GM12878 (cell line): ENCODE measurements at regions not wholly inside any gene's neighbourhood (a gene's known extent, or its start where the extent isn't known, plus 50 kb on each side); places are given as distances from the start of the nearest gene placed in this dataset.

Source experiments
- ATAC-seq: fragments of 200-7000 bp; cut with Tn5 transposase; 3 replicates; pipeline ENCODE4 v1.9.1; 2020; ENCODE audit warnings: mild to moderate bottlenecking, moderate library complexity
- BruUV-seq: library from RNA; stranded (reverse); fragments of 400-500 nt; replicated peaks from 2 replicates; lab custom pipeline; 2021; lab: Mats Ljungman, UMichigan
- CTCF ChIA-PET: fragments of 300-600 bp; sonication (Branson Sonifier 250); formaldehyde crosslinking; extraction: SDS; loops from one replicate; lab custom pipeline; 2021; ENCODE audit warnings: inconsistent platforms; lab: Yijun Ruan, JAX
- POLR2A ChIA-PET: fragments of 350-600 bp; formaldehyde crosslinking; extraction: SDS; loops from one replicate; lab custom pipeline; 2021; ENCODE audit warnings: inconsistent platforms; lab: Charles Lee
- RAD21 ChIA-PET: fragments of 300-600 bp; sonication (Branson Sonifier 250); formaldehyde crosslinking; loops from one replicate; lab custom pipeline; 2023; ENCODE audit warnings: antibody characterized with exemption; ENCODE audit not compliant: unreplicated experiment; lab: Charles Lee
- SMC1A ChIA-PET: fragments of 300-600 bp; sonication (Branson Sonifier 250); formaldehyde crosslinking; loops from one replicate; lab custom pipeline; 2023; ENCODE audit not compliant: unreplicated experiment, uncharacterized antibody; lab: Charles Lee
- DNase-seq: peaks from one replicate; pipeline ENCODE4 v3.0.0-alpha.2; 2011; ENCODE audit warnings: low read depth, low spot score
- FAIRE-seq: peaks from 3 replicates; lab custom pipeline; 2011; peaks lifted over from hg19 to GRCh38; lab: Jason Lieb, UNC
- H2AFZ ChIP-seq: 2 replicates; pipeline ENCODE4 v1.6.0; 2011; ENCODE audit warnings: low read depth, low read length, control low read depth; ENCODE audit not compliant: control insufficient read depth
- H3K27ac ChIP-seq: 2 replicates; pipeline ENCODE4 v1.5.1; 2011; ENCODE audit warnings: control low read depth; ENCODE audit not compliant: control insufficient read depth, insufficient read depth
- H3K27me3 ChIP-seq, 2 experiments: replicated peaks in 1 of 2; 2 replicates each; pipeline versions ENCODE4 v1.6.0 to v1.6.1; 2011; ENCODE audit warnings: low read length in 1 of 2; ENCODE audit not compliant: control insufficient read depth in 2 of 2, insufficient read depth in 2 of 2
- H3K36me3 ChIP-seq, 2 experiments: 2 replicates each; pipeline ENCODE4 v1.5.1; 2011; ENCODE audit warnings: low read length in 1 of 2; ENCODE audit not compliant: control insufficient read depth in 2 of 2, insufficient read depth in 2 of 2
- H3K4me1 ChIP-seq: 2 replicates; pipeline ENCODE4 v1.6.1; 2011; ENCODE audit warnings: mild to moderate bottlenecking, low read length, moderate library complexity, mixed read lengths; ENCODE audit not compliant: control insufficient read depth, insufficient read depth
- H3K4me2 ChIP-seq: 2 replicates; pipeline ENCODE4 v1.6.0; 2011; ENCODE audit warnings: control low read depth; ENCODE audit not compliant: control insufficient read depth, insufficient read depth
- H3K4me3 ChIP-seq: fragments of 200-600 bp; sonication (generic); 2 replicates; pipeline ENCODE4 v1.5.1; 2016
- H3K79me2 ChIP-seq: 2 replicates; pipeline ENCODE4 v1.6.0; 2011; ENCODE audit warnings: low read length; ENCODE audit not compliant: control insufficient read depth, insufficient read depth
- H3K9ac ChIP-seq: 2 replicates; pipeline ENCODE4 v1.8.0; 2011; ENCODE audit warnings: low read length, control low read depth, mixed read lengths; ENCODE audit not compliant: control insufficient read depth, insufficient read depth
- H3K9me3 ChIP-seq: replicated peaks from 3 replicates; pipeline ENCODE4 v1.5.1; 2011; ENCODE audit warnings: mild to moderate bottlenecking, low read length; ENCODE audit not compliant: control insufficient read depth, insufficient read depth
- H4K20me1 ChIP-seq: 2 replicates; pipeline ENCODE4 v1.6.0; 2011; ENCODE audit not compliant: control insufficient read depth, insufficient read depth
- BRCA1 ChIP-seq: IDR thresholded peaks from 2 replicates; pipeline ENCODE4 v1.6.1; 2011; ENCODE audit warnings: low read depth, low read length, improper control_type of control experiment
- CEBPZ ChIP-seq: fragments of 150-350 bp; IDR thresholded peaks from 2 replicates; pipeline ENCODE4 v1.6.1; 2016; ENCODE audit warnings: low read depth, low read length
- WGBS: methylation state at CpG from one replicate; pipeline ENCODE4 v1.1.6; 2016; ENCODE audit warnings: low lambda C conversion rate; ENCODE audit not compliant: insufficient replicate concordance, insufficient coverage; ENCODE audit errors: missing lambda C conversion rate; 5-methylcytosine and 5-hydroxymethylcytosine counted together
- in situ Hi-C: fragments of 300-500 bp; cut with MboI; formaldehyde crosslinking; loops from 9 replicates; pipeline ENCODE4 v1.14.3; 2018; ENCODE audit warnings: mixed read lengths
- intact Hi-C: fragments of 100-400 bp; cut with micrococcal nuclease; formaldehyde crosslinking; loops from one replicate; pipeline ENCODE4 v1.14.2; 2022; ENCODE audit not compliant: unreplicated experiment
- TF ChIP-seq, protein P1 (sequence below): fragments of 450-650 bp; IDR thresholded peaks from 2 replicates; pipeline ENCODE4 v1.6.1; 2017; ENCODE audit warnings: mild to moderate bottlenecking

GRCh38 chr2:15747603-15748471, 156.2 kb downstream of the DDX1 start:
- RAD21 ChIA-PET, result no interaction called here
- Histone ChIP-seq H4K20me1 (no peaks in the 10 kb centered on the region), H3K9me3 (no peaks in the 10 kb centered on the region), H3K36me3 (no peaks in the 10 kb centered on the region), H3K9ac (no peak overlapping the region), H3K4me1 (no peaks in the 10 kb centered on the region), H3K4me2 (no peak overlapping the region), H2AFZ (no peak overlapping the region), H3K4me3 (no peak overlapping the region), H3K27ac (no peak overlapping the region), H3K27me3 (0 out of 4 replicates have a peak, but pooled peaks cover 1 to 3% of the 10 kb centered on the region in 2 experiments), H3K79me2 (no peaks in the 10 kb centered on the region)
- in situ Hi-C loops (no loop called here), intact Hi-C loops (loop anchor here (2.0 kb wide), 1 partner anchor 111 kb away; no protein-coding TSS in a partner anchor)
- no TSS peak for BruUV-seq
- ATAC-seq, result no peak
- CTCF ChIA-PET, result interaction anchor here (1.9 kb wide), 1 partner anchor 113 kb away, joined by 6 read pairs; no protein-coding TSS in a partner anchor
- 23% methylated on average over 14 of the region's 16 CpGs for WGBS
- no peak for DNase-seq
- FAIRE-seq, result no peak
- SMC1A ChIA-PET, result no interaction called here
- POLR2A ChIA-PET, result no interaction called here
- no peak for TF ChIP-seq CEBPZ
- TF ChIP-seq BRCA1, result no peak
- TF ChIP-seq, protein P1, sequence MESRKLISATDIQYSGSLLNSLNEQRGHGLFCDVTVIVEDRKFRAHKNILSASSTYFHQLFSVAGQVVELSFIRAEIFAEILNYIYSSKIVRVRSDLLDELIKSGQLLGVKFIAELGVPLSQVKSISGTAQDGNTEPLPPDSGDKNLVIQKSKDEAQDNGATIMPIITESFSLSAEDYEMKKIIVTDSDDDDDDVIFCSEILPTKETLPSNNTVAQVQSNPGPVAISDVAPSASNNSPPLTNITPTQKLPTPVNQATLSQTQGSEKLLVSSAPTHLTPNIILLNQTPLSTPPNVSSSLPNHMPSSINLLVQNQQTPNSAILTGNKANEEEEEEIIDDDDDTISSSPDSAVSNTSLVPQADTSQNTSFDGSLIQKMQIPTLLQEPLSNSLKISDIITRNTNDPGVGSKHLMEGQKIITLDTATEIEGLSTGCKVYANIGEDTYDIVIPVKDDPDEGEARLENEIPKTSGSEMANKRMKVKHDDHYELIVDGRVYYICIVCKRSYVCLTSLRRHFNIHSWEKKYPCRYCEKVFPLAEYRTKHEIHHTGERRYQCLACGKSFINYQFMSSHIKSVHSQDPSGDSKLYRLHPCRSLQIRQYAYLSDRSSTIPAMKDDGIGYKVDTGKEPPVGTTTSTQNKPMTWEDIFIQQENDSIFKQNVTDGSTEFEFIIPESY, result no peak
